Erythroblast (primary cell): ENCODE measurements at regions not wholly inside any gene's neighbourhood (a gene's known extent, or its start where the extent isn't known, plus 50 kb on each side); places are given as distances from the start of the nearest gene placed in this dataset.

Experiments
- GATA1 ChIP-seq: IDR thresholded peaks from 2 replicates; pipeline ENCODE4 v1.6.1; 2011; ENCODE audit warnings: low read depth, mild to moderate bottlenecking, control low read depth, low read length, moderate library complexity
- POLR2A ChIP-seq: IDR thresholded peaks from 2 replicates; pipeline ENCODE4 v1.6.1; 2011; ENCODE audit warnings: mild to moderate bottlenecking, low read length

DNA sequence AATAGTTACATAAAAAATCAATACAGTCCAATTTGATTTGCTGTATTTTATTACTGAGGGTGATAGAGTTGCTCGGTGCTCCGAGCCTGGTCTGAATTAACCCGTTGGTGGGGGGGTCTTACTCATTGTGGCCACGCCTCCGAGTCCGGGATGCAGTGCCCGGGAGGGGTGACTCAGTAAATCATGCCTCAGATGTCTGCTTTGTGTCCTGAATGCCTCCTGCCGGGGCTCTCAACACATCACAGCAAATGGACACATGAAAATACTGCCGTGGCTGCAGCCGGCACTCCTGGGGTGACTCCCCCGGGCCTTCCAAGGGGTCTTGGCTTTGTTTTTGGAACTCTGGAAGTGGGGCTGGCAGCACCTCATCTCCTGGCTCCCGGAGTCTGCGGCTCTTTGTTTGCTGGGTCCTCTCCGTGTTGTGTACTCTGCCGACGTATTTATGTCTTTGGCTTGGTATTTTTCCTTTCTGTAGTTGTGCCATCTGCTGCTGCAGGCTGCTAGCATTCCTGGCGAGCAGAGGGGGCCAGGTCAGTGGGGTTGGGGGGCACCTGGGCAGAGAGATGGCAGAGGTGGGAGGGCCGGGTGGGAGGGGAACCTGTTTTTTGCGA is 129.0 kb downstream of the AACS start:
- TF ChIP-seq POLR2A (no peak), GATA1 (no peak)
